GM20000 (cell line): ENCODE measurements at regions not wholly inside any gene's neighbourhood (a gene's known extent, or its start where the extent isn't known, plus 50 kb on each side); places are given as distances from the start of the nearest gene placed in this dataset.
"Not testable (repeated sequence)": the region's sequence is repeated elsewhere in the genome, so short reads cannot be mapped to it uniquely, and the experiment has no call there.

Experiments
- DNase-seq: peaks from one replicate; pipeline ENCODE4 v3.0.0; 2012; ENCODE audit warnings: low spot score
- CTCF ChIP-seq: IDR thresholded peaks from 2 replicates; pipeline ENCODE4 v1.5.1; 2012; ENCODE audit warnings: mild to moderate bottlenecking, control low read depth; ENCODE audit errors: extremely low read depth, missing control alignments

DNA sequence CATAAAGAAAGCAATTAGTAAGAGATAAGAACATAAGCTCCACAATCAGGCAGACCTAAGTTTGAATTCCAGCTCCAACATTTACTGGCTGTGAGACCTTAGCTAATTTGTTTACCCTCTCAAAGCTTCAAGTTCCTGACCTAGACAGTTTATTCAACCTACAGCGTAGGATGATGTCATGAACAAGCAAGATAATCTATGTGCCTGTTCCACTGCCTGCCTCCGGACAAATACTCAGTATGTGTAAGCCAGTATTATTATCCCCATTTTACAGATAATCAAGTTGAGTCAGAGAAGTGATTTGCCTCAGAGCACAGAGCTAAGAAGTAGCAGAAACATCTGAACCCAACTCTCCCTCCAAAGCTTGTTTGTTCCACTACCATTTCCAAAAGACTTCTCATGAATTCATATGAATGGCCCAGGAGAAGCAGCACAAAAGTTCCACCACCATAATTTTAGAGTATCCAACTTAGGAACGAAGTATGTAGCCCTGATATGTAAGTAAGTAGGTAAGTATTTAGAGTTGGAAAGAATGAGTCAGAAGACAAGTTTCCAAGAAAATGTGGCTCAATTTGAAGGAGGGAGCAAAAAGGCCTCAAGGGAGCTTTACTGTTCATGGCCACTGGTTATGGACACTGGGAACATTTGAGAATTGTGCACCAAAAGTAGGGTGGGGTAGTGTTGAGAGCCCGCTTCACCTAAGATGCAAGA, 398.2 kb downstream of the NFIB start:
- no peak for TF ChIP-seq CTCF
- no peak for DNase-seq

DNA sequence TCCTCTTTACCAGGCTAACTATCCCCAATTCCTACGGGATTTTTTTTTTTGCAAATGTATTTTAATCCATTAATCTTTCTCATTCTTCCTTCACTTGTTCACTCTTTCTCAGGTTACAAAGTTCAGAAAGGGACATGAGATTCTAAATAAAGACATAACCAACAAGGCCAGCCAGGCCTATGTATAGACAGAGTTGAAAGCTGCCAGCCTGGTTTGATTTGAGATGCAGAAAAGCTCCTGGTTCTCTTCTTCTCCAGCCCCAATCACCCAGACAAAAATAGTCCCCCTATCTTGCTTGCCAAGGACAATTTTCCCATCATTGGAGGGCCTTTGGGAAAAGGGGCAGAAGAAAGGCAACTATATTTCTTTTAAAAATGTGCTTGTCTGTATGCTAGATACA, 398.8 kb downstream of the NFIB start:
- no peak for DNase-seq
- TF ChIP-seq CTCF = no peak

DNA sequence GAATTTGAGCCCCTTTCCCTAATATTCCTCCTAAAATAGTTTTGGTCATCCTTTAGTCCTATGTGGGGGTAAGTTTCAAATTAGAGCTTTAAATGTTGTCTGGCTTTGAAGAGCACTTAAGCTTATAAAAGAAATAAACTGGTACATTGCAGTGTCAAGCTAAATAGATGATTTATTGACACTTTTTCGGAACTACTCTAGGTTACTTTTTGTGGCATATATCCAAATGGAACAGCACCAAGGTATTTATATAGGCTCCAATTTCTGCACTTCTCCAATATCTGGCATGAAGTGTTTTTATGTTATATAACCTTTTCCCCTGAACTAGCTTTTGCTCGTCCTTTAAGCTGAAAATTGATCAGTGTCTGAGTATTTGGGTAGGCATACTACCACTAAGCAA, 402.5 kb downstream of the NFIB start:
- no peak for TF ChIP-seq CTCF

DNA sequence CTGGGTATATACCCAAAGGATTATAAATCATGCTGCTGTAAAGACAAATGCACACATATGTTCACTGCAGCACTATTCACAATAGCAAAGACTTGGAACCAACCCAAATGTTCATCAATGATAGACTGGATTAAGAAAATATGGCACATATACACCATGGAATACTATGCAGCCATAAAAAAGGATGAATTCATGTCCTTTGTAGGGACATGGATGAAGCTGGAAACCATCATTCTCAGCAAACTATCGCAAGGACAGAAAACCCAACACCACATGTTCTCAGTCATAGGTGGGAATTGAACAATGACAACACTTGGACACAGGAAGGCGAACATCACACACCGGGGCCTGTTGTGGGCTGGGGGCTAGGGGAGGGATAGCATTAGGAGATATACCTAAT, 406.1 kb downstream of the NFIB start:
- DNase-seq = not testable (repeated sequence)

More for the DNA sequence above, 402.5 kb downstream of the NFIB start:
- DNase-seq = no peak

DNA sequence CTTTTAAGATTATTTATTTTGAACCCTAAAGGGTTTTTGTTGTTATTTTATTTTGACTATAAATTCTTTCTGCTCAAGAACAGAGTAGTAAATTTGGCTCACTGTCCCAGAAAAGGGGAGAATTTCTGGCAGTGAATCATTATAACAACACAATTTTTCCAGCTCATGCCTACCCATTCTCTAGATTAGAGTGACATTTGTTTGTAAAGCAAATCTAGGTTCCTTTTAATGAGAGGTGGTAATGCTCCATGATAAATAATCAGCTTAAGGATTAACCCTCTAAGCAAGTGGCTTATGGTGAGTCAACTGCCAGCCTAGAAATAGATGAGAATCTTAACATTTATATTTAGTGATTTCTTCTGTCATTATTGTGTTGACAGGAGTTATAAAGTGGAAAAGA, 409.2 kb downstream of the NFIB start:
- DNase-seq = no peak
- no peak for TF ChIP-seq CTCF

DNA sequence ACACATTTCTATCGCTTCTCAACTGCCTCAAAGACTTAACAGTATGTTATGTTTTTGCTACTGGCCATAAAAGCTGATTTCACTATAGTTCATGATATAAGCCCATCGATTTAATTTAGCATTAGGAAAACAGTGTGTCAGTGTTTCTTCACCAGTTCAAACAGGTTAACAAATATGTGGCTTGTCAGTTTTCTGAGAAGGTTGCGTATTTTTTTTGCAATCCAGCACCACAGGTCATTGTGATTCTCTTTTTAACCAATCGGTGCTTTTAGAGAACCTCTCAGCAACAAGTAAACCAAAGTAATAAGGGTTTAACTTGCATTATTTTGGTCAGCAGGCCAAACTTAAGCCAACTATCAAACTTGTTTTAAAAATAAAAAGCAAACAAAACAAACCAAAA, 409.6 kb downstream of the NFIB start:
- DNase-seq = no peak
- no peak for TF ChIP-seq CTCF

DNA sequence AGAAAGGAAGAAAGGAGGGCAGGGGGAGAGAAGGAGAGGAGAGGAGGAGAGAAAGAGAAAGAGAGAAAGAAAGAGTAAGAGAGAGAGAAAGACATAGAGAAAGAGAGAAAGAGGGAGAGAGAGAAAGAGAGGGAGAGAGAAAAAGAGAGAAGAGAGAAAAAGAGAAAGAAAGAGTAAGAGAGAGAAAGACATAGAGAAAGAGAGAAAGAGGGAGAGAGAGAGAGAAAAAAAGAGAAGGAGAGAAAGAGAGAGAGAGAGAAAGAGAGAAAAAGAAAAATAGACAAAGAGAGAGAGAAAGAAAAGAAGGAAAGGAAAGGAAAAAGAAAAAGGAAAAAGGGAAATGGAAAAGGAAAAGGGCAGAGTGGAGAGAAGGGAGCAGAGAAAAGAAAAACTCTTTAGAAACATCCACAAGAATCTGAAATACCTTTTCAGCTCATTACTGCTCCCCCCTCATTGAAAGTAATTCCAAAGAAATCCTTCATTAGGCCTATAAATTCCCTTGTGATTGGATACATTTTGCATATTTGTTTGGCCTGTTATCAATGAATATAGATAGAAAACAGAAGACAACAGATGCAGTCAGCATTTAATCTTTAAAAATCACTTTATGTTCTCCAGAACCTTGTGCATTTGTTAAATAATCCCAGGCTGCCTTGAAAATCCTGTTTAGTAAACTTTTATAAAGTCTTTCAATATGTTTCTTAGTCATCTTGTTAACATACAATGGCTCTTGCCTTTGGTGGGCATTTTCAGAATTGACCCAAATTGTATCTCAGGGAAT, 411.5 kb downstream of the NFIB start:
- TF ChIP-seq CTCF = no peak
- DNase-seq = no peak
